Kidney epithelial cell (primary cell): ENCODE measurements at regions not wholly inside any gene's neighbourhood (a gene's known extent, or its start where the extent isn't known, plus 50 kb on each side); places are given as distances from the start of the nearest gene placed in this dataset.

Experiments
- DNase-seq: peaks from one replicate; pipeline ENCODE4 v3.0.0-alpha.2; 2010; ENCODE audit warnings: low read depth
- H3K27me3 ChIP-seq: 2 replicates; pipeline ENCODE4 v1.6.0; 2011; ENCODE audit warnings: low read length; ENCODE audit not compliant: control insufficient read depth, insufficient read depth
- H3K36me3 ChIP-seq: 2 replicates; pipeline ENCODE4 v1.5.1; 2011; ENCODE audit warnings: low read length; ENCODE audit not compliant: control insufficient read depth, insufficient read depth
- H3K4me3 ChIP-seq: 2 replicates; pipeline ENCODE4 v1.5.1; 2011; ENCODE audit warnings: low read depth, mild to moderate bottlenecking, control low read depth, low read length
- TF ChIP-seq, protein P1 (sequence below): IDR thresholded peaks from 2 replicates; pipeline ENCODE4 v1.5.1; 2011; ENCODE audit warnings: mild to moderate bottlenecking, moderate library complexity, low read length, control low read depth, inconsistent platforms; ENCODE audit not compliant: insufficient read depth, poor library complexity, severe bottlenecking

DNA sequence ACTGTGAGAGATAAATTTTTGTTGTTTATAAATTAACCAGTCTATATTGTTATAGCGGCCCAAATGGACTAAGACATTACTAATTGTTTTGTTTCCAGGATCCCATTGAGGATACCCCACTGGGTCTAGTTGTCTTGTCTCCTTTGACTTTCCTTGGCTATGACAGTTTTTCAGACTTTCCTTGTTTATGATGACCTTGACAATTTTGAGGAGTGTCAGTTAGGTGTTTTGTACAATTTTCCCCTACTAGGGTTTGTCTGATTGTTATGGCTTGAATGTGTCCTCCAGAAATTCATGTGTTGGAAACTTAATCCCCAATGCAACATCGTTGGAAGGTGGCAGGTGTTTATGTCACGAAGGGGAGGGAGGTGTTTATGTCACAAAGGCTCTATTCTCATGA, 89.6 kb upstream of the PITX2 start:
- DNase-seq, result no peak
- TF ChIP-seq, protein P1, sequence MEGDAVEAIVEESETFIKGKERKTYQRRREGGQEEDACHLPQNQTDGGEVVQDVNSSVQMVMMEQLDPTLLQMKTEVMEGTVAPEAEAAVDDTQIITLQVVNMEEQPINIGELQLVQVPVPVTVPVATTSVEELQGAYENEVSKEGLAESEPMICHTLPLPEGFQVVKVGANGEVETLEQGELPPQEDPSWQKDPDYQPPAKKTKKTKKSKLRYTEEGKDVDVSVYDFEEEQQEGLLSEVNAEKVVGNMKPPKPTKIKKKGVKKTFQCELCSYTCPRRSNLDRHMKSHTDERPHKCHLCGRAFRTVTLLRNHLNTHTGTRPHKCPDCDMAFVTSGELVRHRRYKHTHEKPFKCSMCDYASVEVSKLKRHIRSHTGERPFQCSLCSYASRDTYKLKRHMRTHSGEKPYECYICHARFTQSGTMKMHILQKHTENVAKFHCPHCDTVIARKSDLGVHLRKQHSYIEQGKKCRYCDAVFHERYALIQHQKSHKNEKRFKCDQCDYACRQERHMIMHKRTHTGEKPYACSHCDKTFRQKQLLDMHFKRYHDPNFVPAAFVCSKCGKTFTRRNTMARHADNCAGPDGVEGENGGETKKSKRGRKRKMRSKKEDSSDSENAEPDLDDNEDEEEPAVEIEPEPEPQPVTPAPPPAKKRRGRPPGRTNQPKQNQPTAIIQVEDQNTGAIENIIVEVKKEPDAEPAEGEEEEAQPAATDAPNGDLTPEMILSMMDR, result no peak
- Histone ChIP-seq H3K27me3 (no peaks in the 10 kb centered on the region), H3K36me3 (no peaks in the 10 kb centered on the region), H3K4me3 (no peak overlapping the region)

DNA sequence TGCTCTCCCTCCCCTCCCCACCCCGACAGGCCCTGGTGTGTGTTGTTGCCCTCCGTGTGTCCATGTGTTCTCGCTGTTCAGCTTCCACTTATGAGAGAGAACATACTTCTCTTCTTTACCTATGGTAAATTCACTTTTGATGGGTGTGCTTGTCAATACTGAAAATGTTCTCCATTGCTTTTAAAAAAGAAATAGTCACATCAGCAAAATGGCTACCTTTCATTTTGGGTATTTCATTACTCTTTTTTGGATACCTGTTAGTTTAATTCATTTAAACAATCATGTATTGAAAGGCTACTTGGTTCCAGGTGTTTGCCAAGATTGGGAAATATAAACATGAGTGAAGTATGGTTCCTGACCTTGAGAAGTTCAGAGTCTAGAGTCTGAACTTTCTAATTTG, 107.4 kb upstream of the PITX2 start:
- TF ChIP-seq, protein P1, result no peak
- Histone ChIP-seq H3K27me3 (no peaks in the 10 kb centered on the region), H3K4me3 (no peak overlapping the region), H3K36me3 (no peaks in the 10 kb centered on the region)
- no peak for DNase-seq

DNA sequence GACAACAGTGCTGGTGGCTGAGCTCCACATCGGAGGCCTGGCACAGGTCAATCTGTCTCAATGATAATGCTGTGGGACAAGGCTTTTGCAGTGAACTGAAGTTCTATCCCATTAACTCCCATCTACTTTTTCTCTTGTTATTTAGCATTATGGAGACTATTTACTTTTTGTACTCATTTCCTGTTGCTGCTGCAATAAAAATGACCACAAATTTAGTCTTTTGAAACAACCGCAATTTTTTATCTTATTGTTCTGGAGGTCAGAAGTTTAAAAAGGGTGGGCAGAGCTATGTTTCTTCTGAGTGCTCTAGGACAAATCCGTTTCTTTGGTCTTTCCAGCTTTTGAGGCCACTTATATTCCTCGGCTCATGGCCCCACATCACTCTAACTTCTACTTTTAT, 111.0 kb upstream of the PITX2 start:
- TF ChIP-seq, protein P1, result no peak
- no peak for DNase-seq
- Histone ChIP-seq H3K36me3 (no peaks in the 10 kb centered on the region), H3K27me3 (no peaks in the 10 kb centered on the region), H3K4me3 (no peak overlapping the region)

- TF ChIP-seq, protein P1, result no peak
- H3K4me3 ChIP-seq, result no peak overlapping the region
- no peak for DNase-seq
- H3K27me3 ChIP-seq, result no peaks in the 10 kb centered on the region
- no peaks in the 10 kb centered on the region for H3K36me3 ChIP-seq
These were observed 112.8 kb upstream of the PITX2 start for GRCh38 chr4:110735686-110736085.

DNA sequence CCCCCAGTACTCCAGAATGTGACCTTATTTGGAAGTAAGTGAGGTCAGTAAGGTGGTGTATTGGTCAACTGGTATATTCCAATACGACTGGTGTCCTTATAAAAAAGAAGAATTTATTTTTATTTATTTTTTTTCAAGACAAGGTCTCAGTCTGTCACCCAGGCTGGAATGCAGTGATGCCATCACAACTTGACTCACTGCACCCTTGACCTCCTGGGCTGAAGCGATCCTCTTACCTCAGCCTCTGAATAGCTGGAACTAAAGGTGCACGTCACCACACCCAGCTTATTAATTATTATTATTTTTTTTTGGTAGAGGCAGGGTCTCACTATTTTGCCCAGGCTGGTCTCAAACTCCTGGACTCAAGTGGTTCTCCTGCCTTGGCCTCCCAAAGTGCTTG, 115.1 kb upstream of the PITX2 start:
- TF ChIP-seq, protein P1, result no peak
- DNase-seq, result no peak
- H3K36me3 ChIP-seq, result no peaks in the 10 kb centered on the region

GRCh38 chr4:110742143-110742542, 119.3 kb upstream of the PITX2 start:
- H3K27me3 ChIP-seq, result no peaks in the 10 kb centered on the region

More for the DNA sequence above, 115.1 kb upstream of the PITX2 start:
- no peaks in the 10 kb centered on the region for H3K27me3 ChIP-seq
- H3K4me3 ChIP-seq, result no peak overlapping the region

More at GRCh38 chr4:110742143-110742542, 119.3 kb upstream of the PITX2 start:
- DNase-seq, result no peak
- TF ChIP-seq, protein P1, result no peak
- H3K4me3 ChIP-seq, result no peak overlapping the region
- no peaks in the 10 kb centered on the region for H3K36me3 ChIP-seq
